SU-DHL-6 (cell line): ENCODE measurements at regions not wholly inside any gene's neighbourhood (a gene's known extent, or its start where the extent isn't known, plus 50 kb on each side); places are given as distances from the start of the nearest gene placed in this dataset.
"Not testable (repeated sequence)": the region's sequence is repeated elsewhere in the genome, so short reads cannot be mapped to it uniquely, and the experiment has no call there.

ENCODE experiments used
- H2AFZ ChIP-seq: fragments of 200-600 bp; sonication (generic); 2 replicates; pipeline ENCODE4 v1.6.1; 2014; ENCODE audit warnings: low read depth, mild to moderate bottlenecking, moderate library complexity, mixed read lengths, antibody characterized with exemption, low read length; ENCODE audit not compliant: severe bottlenecking
- H3F3A ChIP-seq: fragments of 200-600 bp; shearing (Covaris generic); 2 replicates; pipeline ENCODE4 v1.6.0; 2016; ENCODE audit warnings: antibody characterized with exemption, mild to moderate bottlenecking; ENCODE audit not compliant: insufficient read depth
- H3K27ac ChIP-seq: fragments of 200-600 bp; sonication (generic); 2 replicates; pipeline ENCODE4 v1.5.1; 2016; ENCODE audit warnings: low read depth, mild to moderate bottlenecking, low read length, moderate library complexity, mixed read lengths
- H3K27me3 ChIP-seq: fragments of 200-600 bp; sonication (generic), shearing (Covaris generic); 2 replicates; pipeline ENCODE4 v1.6.0; 2014; ENCODE audit warnings: mild to moderate bottlenecking, low read length
- H3K36me3 ChIP-seq: fragments of 200-600 bp; sonication (generic); 2 replicates; pipeline ENCODE4 v1.6.1; 2014; ENCODE audit warnings: mild to moderate bottlenecking, low read length, mixed read lengths
- H3K4me2 ChIP-seq: fragments of 300-600, 200-600 bp; shearing (Covaris generic), sonication (generic); 2 replicates; pipeline ENCODE4 v1.6.0; 2014; ENCODE audit warnings: low read length, low read depth, mild to moderate bottlenecking; ENCODE audit not compliant: poor library complexity, severe bottlenecking
- H3K4me3 ChIP-seq: fragments of 200-600 bp; sonication (generic); 2 replicates; pipeline ENCODE4 v1.5.1; 2014; ENCODE audit warnings: antibody characterized with exemption, low read length, mild to moderate bottlenecking, mixed read lengths; ENCODE audit not compliant: insufficient read depth, poor library complexity, severe bottlenecking
- H3K79me2 ChIP-seq: fragments of 200-600 bp; sonication (generic); 2 replicates; pipeline ENCODE4 v1.6.1; 2014; ENCODE audit warnings: mild to moderate bottlenecking, low read length, moderate library complexity; ENCODE audit not compliant: insufficient read depth
- H3K9ac ChIP-seq: fragments of 200-600 bp; sonication (generic); 2 replicates; pipeline ENCODE4 v1.7.0; 2014; ENCODE audit warnings: mild to moderate bottlenecking, low read length
- H3K9me2 ChIP-seq: fragments of 200-600 bp; sonication (generic); replicated peaks from 2 replicates; pipeline ENCODE4 v1.6.1; 2014; ENCODE audit warnings: low read length; ENCODE audit not compliant: insufficient read depth
- H3K9me3 ChIP-seq: fragments of 200-600 bp; sonication (generic); 2 replicates; pipeline ENCODE4 v1.6.1; 2014; ENCODE audit warnings: low read length, mixed read lengths; ENCODE audit not compliant: insufficient read depth
- H4K20me1 ChIP-seq: fragments of 200-600 bp; sonication (generic); 2 replicates; pipeline ENCODE4 v1.6.1; 2014; ENCODE audit warnings: low read depth, mild to moderate bottlenecking, antibody characterized with exemption, low read length, moderate library complexity, mixed read lengths
- EZH2phosphoT487 ChIP-seq: fragments of 200-600 bp; sonication (generic), shearing (Covaris generic); conservative IDR thresholded peaks from 2 replicates; pipeline ENCODE4 v1.6.1; 2018; ENCODE audit warnings: mild to moderate bottlenecking, antibody characterized with exemption, low read length, moderate library complexity, mixed read lengths
- TF ChIP-seq, protein P1 (sequence below): fragments of 200-600 bp; sonication (generic); IDR thresholded peaks from one replicate; pipeline ENCODE4 v1.5.1; 2017; ENCODE audit warnings: antibody characterized with exemption, mild to moderate bottlenecking, low read length, moderate library complexity; ENCODE audit not compliant: insufficient read depth, poor library complexity, severe bottlenecking

DNA sequence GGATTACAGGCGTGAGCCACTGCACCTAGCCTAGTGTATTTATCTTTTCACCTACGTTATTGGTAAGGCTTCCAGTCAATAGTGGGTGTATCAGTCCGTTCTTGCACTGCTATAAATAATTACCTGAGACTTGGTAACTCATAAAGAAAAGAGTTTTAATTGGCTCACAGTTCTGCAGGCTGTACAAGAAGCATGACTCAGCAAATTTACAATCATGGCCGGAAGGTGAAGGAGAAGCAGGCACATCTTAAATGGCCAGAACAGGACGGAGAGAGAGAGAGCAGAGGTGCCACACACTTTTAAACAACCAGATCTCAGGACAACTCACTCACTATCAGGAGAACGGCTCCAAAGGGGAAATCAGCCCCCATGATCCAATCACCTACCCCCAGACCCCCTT lies 873.3 kb upstream of the AUTS2 start:
- Histone ChIP-seq H3K27me3 (no peaks in the 10 kb centered on the region), H3K27ac (no peak overlapping the region), H3K9me2 (no peaks in the 10 kb centered on the region), H3K9me3 (no peaks in the 10 kb centered on the region), H3K36me3 (no peaks in the 10 kb centered on the region), H3K79me2 (no peaks in the 10 kb centered on the region), H2AFZ (no peak overlapping the region), H3K9ac (no peak overlapping the region), H4K20me1 (no peaks in the 10 kb centered on the region), H3F3A (no peaks in the 10 kb centered on the region), H3K4me2 (no peak overlapping the region), H3K4me3 (no peak overlapping the region)
- TF ChIP-seq, protein P1, sequence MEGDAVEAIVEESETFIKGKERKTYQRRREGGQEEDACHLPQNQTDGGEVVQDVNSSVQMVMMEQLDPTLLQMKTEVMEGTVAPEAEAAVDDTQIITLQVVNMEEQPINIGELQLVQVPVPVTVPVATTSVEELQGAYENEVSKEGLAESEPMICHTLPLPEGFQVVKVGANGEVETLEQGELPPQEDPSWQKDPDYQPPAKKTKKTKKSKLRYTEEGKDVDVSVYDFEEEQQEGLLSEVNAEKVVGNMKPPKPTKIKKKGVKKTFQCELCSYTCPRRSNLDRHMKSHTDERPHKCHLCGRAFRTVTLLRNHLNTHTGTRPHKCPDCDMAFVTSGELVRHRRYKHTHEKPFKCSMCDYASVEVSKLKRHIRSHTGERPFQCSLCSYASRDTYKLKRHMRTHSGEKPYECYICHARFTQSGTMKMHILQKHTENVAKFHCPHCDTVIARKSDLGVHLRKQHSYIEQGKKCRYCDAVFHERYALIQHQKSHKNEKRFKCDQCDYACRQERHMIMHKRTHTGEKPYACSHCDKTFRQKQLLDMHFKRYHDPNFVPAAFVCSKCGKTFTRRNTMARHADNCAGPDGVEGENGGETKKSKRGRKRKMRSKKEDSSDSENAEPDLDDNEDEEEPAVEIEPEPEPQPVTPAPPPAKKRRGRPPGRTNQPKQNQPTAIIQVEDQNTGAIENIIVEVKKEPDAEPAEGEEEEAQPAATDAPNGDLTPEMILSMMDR, result no peak
- no peak for TF ChIP-seq EZH2phosphoT487

DNA sequence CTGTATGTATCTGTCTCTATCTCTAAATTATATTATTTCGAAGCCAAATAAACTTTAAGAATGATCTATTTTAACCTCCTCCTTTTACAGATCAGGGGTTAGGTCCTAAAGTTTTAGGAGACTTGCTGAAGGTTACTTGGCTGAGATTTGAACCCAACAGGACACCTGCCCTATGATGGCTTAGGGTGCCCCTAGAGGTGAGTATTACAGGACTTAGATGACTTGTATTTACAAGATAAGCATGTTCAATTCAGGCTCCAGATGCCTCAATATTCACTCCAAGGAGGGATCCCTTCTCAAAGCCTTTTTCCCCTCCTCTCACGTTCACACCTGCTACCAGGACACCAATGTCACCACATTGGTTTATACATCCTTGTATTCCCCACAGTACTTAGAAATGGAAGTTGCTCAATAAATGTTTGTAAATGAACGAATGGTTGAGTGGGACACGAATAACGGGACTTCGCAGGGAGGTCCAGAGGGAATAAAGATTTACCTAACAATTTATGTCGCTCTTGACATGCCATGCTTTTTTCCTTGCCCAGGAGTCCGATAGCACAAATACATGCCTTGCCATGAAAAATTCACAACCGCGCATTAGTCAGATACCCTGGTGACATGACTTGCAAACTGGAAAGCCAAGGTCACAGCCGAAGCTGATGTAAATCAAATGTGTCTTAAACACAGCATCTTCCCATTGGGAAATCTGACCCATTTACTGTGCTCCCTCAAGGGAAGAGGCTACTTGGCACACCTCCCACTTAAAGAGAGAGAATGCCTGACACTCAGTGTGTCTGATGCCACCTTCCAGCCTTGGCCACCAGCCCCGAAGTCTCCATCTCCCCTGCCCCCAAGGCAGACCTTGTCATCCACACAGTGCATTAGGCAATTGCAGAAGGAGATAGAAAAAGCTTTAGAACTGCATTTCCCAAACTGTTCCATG lies 872.2 kb upstream of the AUTS2 start:
- Histone ChIP-seq H3K9me3 (no peaks in the 10 kb centered on the region), H3K36me3 (no peaks in the 10 kb centered on the region), H3K4me3 (no peak overlapping the region), H3K27ac (no peak overlapping the region), H3K4me2 (no peak overlapping the region), H3K79me2 (no peaks in the 10 kb centered on the region), H3F3A (no peaks in the 10 kb centered on the region), H3K9me2 (no peaks in the 10 kb centered on the region), H3K9ac (no peak overlapping the region), H2AFZ (no peak overlapping the region), H4K20me1 (no peaks in the 10 kb centered on the region), H3K27me3 (no peaks in the 10 kb centered on the region)
- TF ChIP-seq EZH2phosphoT487, result no peak
- TF ChIP-seq, protein P1, result no peak

- not testable (repeated sequence) for H3K4me3 ChIP-seq, H3K79me2 ChIP-seq, H3K27me3 ChIP-seq, H3K9me2 ChIP-seq, H3K36me3 ChIP-seq, H2AFZ ChIP-seq, H3K9me3 ChIP-seq, H3K27ac ChIP-seq, H3K9ac ChIP-seq, H3K4me2 ChIP-seq, H4K20me1 ChIP-seq, H3F3A ChIP-seq
Observed at GRCh38 chr7:68728720-68729119, 869.6 kb upstream of the AUTS2 start.

GRCh38 chr7:68729371-68729770 lies 868.9 kb upstream of the AUTS2 start:
- Histone ChIP-seq H3K4me3 (no peak overlapping the region), H3K79me2 (no peaks in the 10 kb centered on the region), H2AFZ (no peak overlapping the region), H3K27ac (no peak overlapping the region), H3K36me3 (no peaks in the 10 kb centered on the region), H3K27me3 (no peaks in the 10 kb centered on the region), H3K9me3 (no peaks in the 10 kb centered on the region), H3K4me2 (no peak overlapping the region), H3F3A (no peaks in the 10 kb centered on the region), H3K9ac (no peak overlapping the region), H3K9me2 (no peaks in the 10 kb centered on the region), H4K20me1 (no peaks in the 10 kb centered on the region)
- TF ChIP-seq EZH2phosphoT487, result no peak
- TF ChIP-seq, protein P1, result no peak
